ENCODE measurements at regions not wholly inside any gene's neighbourhood (a gene's known extent, or its start where the extent isn't known, plus 50 kb on each side); places are given as distances from the start of the nearest gene placed in this dataset.

- TF ChIP-seq, protein P1, sequence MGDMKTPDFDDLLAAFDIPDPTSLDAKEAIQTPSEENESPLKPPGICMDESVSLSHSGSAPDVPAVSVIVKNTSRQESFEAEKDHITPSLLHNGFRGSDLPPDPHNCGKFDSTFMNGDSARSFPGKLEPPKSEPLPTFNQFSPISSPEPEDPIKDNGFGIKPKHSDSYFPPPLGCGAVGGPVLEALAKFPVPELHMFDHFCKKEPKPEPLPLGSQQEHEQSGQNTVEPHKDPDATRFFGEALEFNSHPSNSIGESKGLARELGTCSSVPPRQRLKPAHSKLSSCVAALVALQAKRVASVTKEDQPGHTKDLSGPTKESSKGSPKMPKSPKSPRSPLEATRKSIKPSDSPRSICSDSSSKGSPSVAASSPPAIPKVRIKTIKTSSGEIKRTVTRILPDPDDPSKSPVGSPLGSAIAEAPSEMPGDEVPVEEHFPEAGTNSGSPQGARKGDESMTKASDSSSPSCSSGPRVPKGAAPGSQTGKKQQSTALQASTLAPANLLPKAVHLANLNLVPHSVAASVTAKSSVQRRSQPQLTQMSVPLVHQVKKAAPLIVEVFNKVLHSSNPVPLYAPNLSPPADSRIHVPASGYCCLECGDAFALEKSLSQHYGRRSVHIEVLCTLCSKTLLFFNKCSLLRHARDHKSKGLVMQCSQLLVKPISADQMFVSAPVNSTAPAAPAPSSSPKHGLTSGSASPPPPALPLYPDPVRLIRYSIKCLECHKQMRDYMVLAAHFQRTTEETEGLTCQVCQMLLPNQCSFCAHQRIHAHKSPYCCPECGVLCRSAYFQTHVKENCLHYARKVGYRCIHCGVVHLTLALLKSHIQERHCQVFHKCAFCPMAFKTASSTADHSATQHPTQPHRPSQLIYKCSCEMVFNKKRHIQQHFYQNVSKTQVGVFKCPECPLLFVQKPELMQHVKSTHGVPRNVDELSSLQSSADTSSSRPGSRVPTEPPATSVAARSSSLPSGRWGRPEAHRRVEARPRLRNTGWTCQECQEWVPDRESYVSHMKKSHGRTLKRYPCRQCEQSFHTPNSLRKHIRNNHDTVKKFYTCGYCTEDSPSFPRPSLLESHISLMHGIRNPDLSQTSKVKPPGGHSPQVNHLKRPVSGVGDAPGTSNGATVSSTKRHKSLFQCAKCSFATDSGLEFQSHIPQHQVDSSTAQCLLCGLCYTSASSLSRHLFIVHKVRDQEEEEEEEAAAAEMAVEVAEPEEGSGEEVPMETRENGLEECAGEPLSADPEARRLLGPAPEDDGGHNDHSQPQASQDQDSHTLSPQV (IDR thresholded peaks at IDR 0.05), result no peak
Observed at GRCh38 chr2:41884718-41885117, 163.1 kb upstream of the PKDCC start (continued).

DNA sequence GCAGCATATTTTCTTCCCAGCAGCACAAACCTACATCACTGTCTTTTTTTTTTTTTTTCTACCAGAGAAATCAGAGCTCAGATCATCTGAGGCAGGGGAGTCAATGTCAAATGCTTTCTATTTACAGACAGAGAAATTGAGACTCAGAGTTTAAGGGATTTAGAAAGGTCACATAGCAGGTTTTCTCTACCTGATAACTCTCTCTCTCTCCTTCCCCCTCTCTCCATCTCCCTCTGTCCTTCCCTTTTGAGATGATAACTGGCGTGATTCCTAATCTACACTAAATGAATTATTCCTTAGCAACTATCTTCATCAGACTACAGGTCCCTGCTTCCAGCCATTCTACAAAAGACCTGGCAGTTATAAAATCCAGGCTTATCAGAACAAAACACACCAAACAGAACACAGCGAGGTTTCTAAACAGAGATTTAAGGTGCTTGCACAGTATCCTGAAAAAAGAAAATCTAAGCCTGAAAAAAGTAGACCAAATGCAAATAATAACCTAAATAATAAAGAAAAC lies 161.6 kb upstream of the PKDCC start:
- no peak for FAIRE-seq
- H2AFZ ChIP-seq (ENCODE audit: control insufficient read depth, low read depth, low read length), result no peak overlapping the region
- no peak for ATAC-seq
- ChIA-PET SMC1A (ENCODE audit: uncharacterized antibody, unreplicated experiment) (interaction anchor here (0.6 kb wide), 1 partner anchor 10 kb away, joined by 3 read pairs; no protein-coding TSS in a partner anchor), RAD21 (ENCODE audit: unreplicated experiment) (no interaction called here), CTCF (interaction anchor here (0.7 to 2.4 kb wide), 4 partner anchors 16 to 201 kb away, joined by 3 to 6 read pairs (median 4); no protein-coding TSS in a partner anchor), POLR2A (interaction anchor here (0.6 to 1.2 kb wide), 2 partner anchors 47 to 181 kb away, joined by 3 to 4 read pairs; no protein-coding TSS in a partner anchor)
- no peak overlapping the region for H3K4me3 ChIP-seq
- no peak overlapping the region for H3K9ac ChIP-seq (ENCODE audit: control insufficient read depth, insufficient read depth, low read length)
- H3K4me2 ChIP-seq (ENCODE audit: control insufficient read depth, insufficient read depth), result no peak overlapping the region
- DNase-seq (ENCODE audit: low read depth, low spot score), result no peak
- in situ Hi-C loops (cut with MboI) (no loop called here), intact Hi-C loops (cut with micrococcal nuclease; ENCODE audit: unreplicated experiment) (no loop called here)
- no TSS peak for BruUV-seq (replicated peaks)
- TF ChIP-seq SKIL (IDR thresholded peaks at IDR 0.05; ENCODE audit: low read depth, poor library complexity, severe bottlenecking), result no peak
- TF ChIP-seq SUZ12 (IDR thresholded peaks at IDR 0.05; ENCODE audit: unreplicated experiment), result no peak
- TF ChIP-seq TAF1 (IDR thresholded peaks at IDR 0.05; ENCODE audit: borderline replicate concordance, low read depth, low read length), result no peak
- TF ChIP-seq CBX3 (IDR thresholded peaks at IDR 0.05; ENCODE audit: borderline replicate concordance, low read depth), result no peak
- TF ChIP-seq CHD4 (IDR thresholded peaks at IDR 0.05), result no peak
- TF ChIP-seq TARDBP (IDR thresholded peaks at IDR 0.05; ENCODE audit: borderline replicate concordance), result no peak
- TF ChIP-seq HDAC2 (IDR thresholded peaks at IDR 0.05), result no peak
- TF ChIP-seq ZNF207 (IDR thresholded peaks at IDR 0.05; ENCODE audit: borderline replicate concordance), result no peak
- no peak for TF ChIP-seq SMC3 (IDR thresholded peaks at IDR 0.05; ENCODE audit: borderline replicate concordance, low read length)
- TF ChIP-seq, protein P2, sequence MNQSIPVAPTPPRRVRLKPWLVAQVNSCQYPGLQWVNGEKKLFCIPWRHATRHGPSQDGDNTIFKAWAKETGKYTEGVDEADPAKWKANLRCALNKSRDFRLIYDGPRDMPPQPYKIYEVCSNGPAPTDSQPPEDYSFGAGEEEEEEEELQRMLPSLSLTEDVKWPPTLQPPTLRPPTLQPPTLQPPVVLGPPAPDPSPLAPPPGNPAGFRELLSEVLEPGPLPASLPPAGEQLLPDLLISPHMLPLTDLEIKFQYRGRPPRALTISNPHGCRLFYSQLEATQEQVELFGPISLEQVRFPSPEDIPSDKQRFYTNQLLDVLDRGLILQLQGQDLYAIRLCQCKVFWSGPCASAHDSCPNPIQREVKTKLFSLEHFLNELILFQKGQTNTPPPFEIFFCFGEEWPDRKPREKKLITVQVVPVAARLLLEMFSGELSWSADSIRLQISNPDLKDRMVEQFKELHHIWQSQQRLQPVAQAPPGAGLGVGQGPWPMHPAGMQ (IDR thresholded peaks at IDR 0.05; ENCODE audit: borderline replicate concordance), result no peak
- TF ChIP-seq DPF2 (IDR thresholded peaks at IDR 0.05), result no peak
- no peak for TF ChIP-seq MTA2 (IDR thresholded peaks at IDR 0.05; ENCODE audit: low read depth)
- H3K79me2 ChIP-seq (ENCODE audit: control insufficient read depth, insufficient read depth, low read length), result no peaks in the 10 kb centered on the region
- no peaks in the 10 kb centered on the region for H3K4me1 ChIP-seq (ENCODE audit: control insufficient read depth, insufficient read depth, low read length)
- H3K27me3 ChIP-seq (replicated peaks in 1 of 2; ENCODE audit: control insufficient read depth in 2 of 2, insufficient read depth in 2 of 2, low read length in 1 of 2), result peaks cover 0 to 1% of the 10 kb centered on the region in 2 experiments; a peak in 2 of 4 replicates
- 21% methylated on average over 2 of the region's 2 CpGs for WGBS (ENCODE audit: insufficient coverage, insufficient replicate concordance, low lambda C conversion rate, missing lambda C conversion rate)
- no peaks in the 10 kb centered on the region for H4K20me1 ChIP-seq (ENCODE audit: control insufficient read depth, insufficient read depth)
- H3K27ac ChIP-seq (ENCODE audit: control insufficient read depth, insufficient read depth), result no peak overlapping the region
- H3K36me3 ChIP-seq (ENCODE audit: control insufficient read depth in 2 of 2, insufficient read depth in 2 of 2, low read length in 1 of 2), result no peaks in the 10 kb centered on the region
- H3K9me3 ChIP-seq (replicated peaks; ENCODE audit: control insufficient read depth, insufficient read depth, low read length), result no peaks in the 10 kb centered on the region

Data from GM12878 (cell line).